ENCODE measurements at regions not wholly inside any gene's neighbourhood (a gene's known extent, or its start where the extent isn't known, plus 50 kb on each side); places are given as distances from the start of the nearest gene placed in this dataset.

- DNase-seq (ENCODE audit: low spot score) = no peak
These were observed 138.8 kb downstream of the TUSC7 start for GRCh38 chr3:116848248-116848829.

- DNase-seq (ENCODE audit: low spot score) = no peak
These were observed 139.7 kb downstream of the TUSC7 start for GRCh38 chr3:116849261-116849688.

- no peak for DNase-seq (ENCODE audit: low spot score)
These were observed 143.2 kb downstream of the TUSC7 start for GRCh38 chr3:116852803-116853202.

GRCh38 chr3:116863270-116863770 is 153.7 kb downstream of the TUSC7 start:
- DNase-seq (ENCODE audit: low spot score) = no peak

- DNase-seq (ENCODE audit: low spot score) = no peak
These were observed 154.4 kb downstream of the TUSC7 start for GRCh38 chr3:116863822-116864589.

- DNase-seq (ENCODE audit: low spot score) = no peak
These were observed 155.0 kb downstream of the TUSC7 start for GRCh38 chr3:116864590-116864927.

- DNase-seq (ENCODE audit: low spot score) = no peak
These were observed 160.8 kb downstream of the TUSC7 start for GRCh38 chr3:116870379-116870778.

- no peak for DNase-seq (ENCODE audit: low spot score)
These were observed 162.3 kb downstream of the TUSC7 start for GRCh38 chr3:116871905-116872304.

- DNase-seq (ENCODE audit: low spot score) = no peak
These were observed 163.1 kb downstream of the TUSC7 start for GRCh38 chr3:116872688-116873087.

GRCh38 chr3:116873142-116873541 is 163.6 kb downstream of the TUSC7 start:
- no peak for DNase-seq (ENCODE audit: low spot score)

- DNase-seq (ENCODE audit: low spot score) = no peak
These were observed 168.4 kb downstream of the TUSC7 start for GRCh38 chr3:116877968-116878367.

- DNase-seq (ENCODE audit: low spot score) = no peak
These were observed 176.8 kb downstream of the TUSC7 start for GRCh38 chr3:116886202-116886893.

- no peak for DNase-seq (ENCODE audit: low spot score)
These were observed 186.5 kb downstream of the TUSC7 start for GRCh38 chr3:116896116-116896515.

GRCh38 chr3:116897382-116897781 is 187.8 kb downstream of the TUSC7 start:
- DNase-seq (ENCODE audit: low spot score) = no peak

GRCh38 chr3:116899253-116899652 is 189.7 kb downstream of the TUSC7 start:
- DNase-seq (ENCODE audit: low spot score) = no peak

GRCh38 chr3:116905334-116905733 is 195.8 kb downstream of the TUSC7 start:
- DNase-seq (ENCODE audit: low spot score) = no peak

- DNase-seq (ENCODE audit: low spot score) = no peak
These were observed 196.2 kb downstream of the TUSC7 start for GRCh38 chr3:116905794-116906193.

GRCh38 chr3:116912116-116912515 is 202.5 kb downstream of the TUSC7 start:
- no peak for DNase-seq (ENCODE audit: low spot score)

- DNase-seq (ENCODE audit: low spot score) = no peak
These were observed 204.4 kb downstream of the TUSC7 start for GRCh38 chr3:116914004-116914403.

GRCh38 chr3:116916836-116917235 is 207.3 kb downstream of the TUSC7 start:
- DNase-seq (ENCODE audit: low spot score) = no peak

- no peak for DNase-seq (ENCODE audit: low spot score)
These were observed 211.4 kb downstream of the TUSC7 start for GRCh38 chr3:116920826-116921610.

- DNase-seq (ENCODE audit: low spot score) = no peak
These were observed 218.3 kb downstream of the TUSC7 start for GRCh38 chr3:116927918-116928317.

Data from activated CD4-positive, alpha-beta T cell treated with anti-CD3 and anti-CD28 coated beads, Interleukin-2, Interleukin-4, amounts not matched to agents 100 ng/mL and 50 ng/mL, durations not matched to agents 16 hours and 8 hours (primary cell).